ENCODE measurements at regions not wholly inside any gene's neighbourhood (a gene's known extent, or its start where the extent isn't known, plus 50 kb on each side); places are given as distances from the start of the nearest gene placed in this dataset.

GRCh38 chr1:50350421-50350820 lies 72.8 kb downstream of the DMRTA2 start:
- Histone ChIP-seq H3F3A (ENCODE audit: insufficient read depth, low read length, poor library complexity, severe bottlenecking) (no peaks in the 10 kb centered on the region), H2AFZ (ENCODE audit: low read depth, low read length) (no peak overlapping the region), H3K4me3 (ENCODE audit: low read length) (no peak overlapping the region), H4K20me1 (ENCODE audit: insufficient read depth) (no peaks in the 10 kb centered on the region), H3K4me2 (ENCODE audit: low read length) (no peak overlapping the region), H3K36me3 (ENCODE audit: insufficient read depth, low read length) (no peaks in the 10 kb centered on the region), H3K9me3 (ENCODE audit: low read length) (no peaks in the 10 kb centered on the region), H3K27ac (ENCODE audit: low read length) (no peak overlapping the region), H3K79me2 (replicated peaks; ENCODE audit: insufficient read depth, low read length) (no peaks in the 10 kb centered on the region), H3K9me2 (ENCODE audit: insufficient read depth, low read length) (no peaks in the 10 kb centered on the region), H3K9ac (ENCODE audit: low read length) (no peak overlapping the region), H3K27me3 (ENCODE audit: insufficient read depth, low read depth, low read length) (no peaks in the 10 kb centered on the region)
- TF ChIP-seq REST (IDR thresholded peaks at IDR 0.05; ENCODE audit: borderline replicate concordance) (no peak), SMC3 (conservative IDR thresholded peaks at IDR 0.05; ENCODE audit: poor library complexity) (no peak), RAD21 (conservative IDR thresholded peaks at IDR 0.05) (no peak), MXI1 (conservative IDR thresholded peaks at IDR 0.05; ENCODE audit: poor library complexity, severe bottlenecking) (no peak), TAF1 (IDR thresholded peaks at IDR 0.05; ENCODE audit: low read depth) (no peak), EP300 (conservative IDR thresholded peaks at IDR 0.05; ENCODE audit: poor library complexity, severe bottlenecking) (no peak), POLR2AphosphoS5 (IDR thresholded peaks at IDR 0.05) (no peak), EZH2 (IDR thresholded peaks at IDR 0.05; ENCODE audit: borderline replicate concordance, insufficient read depth, low read length, poor library complexity, severe bottlenecking) (no peak), CTCF (IDR thresholded peaks at IDR 0.05; ENCODE audit: poor library complexity, severe bottlenecking) (no peak)

GRCh38 chr1:50349242-50349565 lies 74.0 kb downstream of the DMRTA2 start:
- no peaks in the 10 kb centered on the region for H3K9me3 ChIP-seq (ENCODE audit: low read length)
- no peak overlapping the region for H3K9ac ChIP-seq (ENCODE audit: low read length)
- no peak overlapping the region for H3K27ac ChIP-seq (ENCODE audit: low read length)
- no peaks in the 10 kb centered on the region for H3F3A ChIP-seq (ENCODE audit: insufficient read depth, low read length, poor library complexity, severe bottlenecking)
- no peaks in the 10 kb centered on the region for H3K9me2 ChIP-seq (ENCODE audit: insufficient read depth, low read length)
- H3K4me2 ChIP-seq (ENCODE audit: low read length): no peak overlapping the region
- H4K20me1 ChIP-seq (ENCODE audit: insufficient read depth): no peaks in the 10 kb centered on the region
- TF ChIP-seq MXI1 (conservative IDR thresholded peaks at IDR 0.05; ENCODE audit: poor library complexity, severe bottlenecking) (no peak), CTCF (IDR thresholded peaks at IDR 0.05; ENCODE audit: poor library complexity, severe bottlenecking) (no peak), REST (IDR thresholded peaks at IDR 0.05; ENCODE audit: borderline replicate concordance) (no peak), RAD21 (conservative IDR thresholded peaks at IDR 0.05) (no peak), TAF1 (IDR thresholded peaks at IDR 0.05; ENCODE audit: low read depth) (no peak), EZH2 (IDR thresholded peaks at IDR 0.05; ENCODE audit: borderline replicate concordance, insufficient read depth, low read length, poor library complexity, severe bottlenecking) (no peak), SMC3 (conservative IDR thresholded peaks at IDR 0.05; ENCODE audit: poor library complexity) (no peak), POLR2AphosphoS5 (IDR thresholded peaks at IDR 0.05) (no peak), EP300 (conservative IDR thresholded peaks at IDR 0.05; ENCODE audit: poor library complexity, severe bottlenecking) (no peak)
- no peak overlapping the region for H3K4me3 ChIP-seq (ENCODE audit: low read length)
- no peaks in the 10 kb centered on the region for H3K36me3 ChIP-seq (ENCODE audit: insufficient read depth, low read length)
- no peaks in the 10 kb centered on the region for H3K79me2 ChIP-seq (replicated peaks; ENCODE audit: insufficient read depth, low read length)
- no peaks in the 10 kb centered on the region for H3K27me3 ChIP-seq (ENCODE audit: insufficient read depth, low read depth, low read length)
- H2AFZ ChIP-seq (ENCODE audit: low read depth, low read length): no peak overlapping the region
